GM19324 (cell line): ENCODE measurements at regions not wholly inside any gene's neighbourhood (a gene's known extent, or its start where the extent isn't known, plus 50 kb on each side); places are given as distances from the start of the nearest gene placed in this dataset.
"Not testable (repeated sequence)": the region's sequence is repeated elsewhere in the genome, so short reads cannot be mapped to it uniquely, and the experiment has no call there.

ENCODE experiments used
- ATAC-seq: cut with Tn5 transposase; IDR thresholded peaks from one replicate; pipeline ENCODE4 v1.9.1; 2021; ENCODE audit warnings: mild to moderate bottlenecking, moderate library complexity; ENCODE audit not compliant: unreplicated experiment, low FRiP score

DNA sequence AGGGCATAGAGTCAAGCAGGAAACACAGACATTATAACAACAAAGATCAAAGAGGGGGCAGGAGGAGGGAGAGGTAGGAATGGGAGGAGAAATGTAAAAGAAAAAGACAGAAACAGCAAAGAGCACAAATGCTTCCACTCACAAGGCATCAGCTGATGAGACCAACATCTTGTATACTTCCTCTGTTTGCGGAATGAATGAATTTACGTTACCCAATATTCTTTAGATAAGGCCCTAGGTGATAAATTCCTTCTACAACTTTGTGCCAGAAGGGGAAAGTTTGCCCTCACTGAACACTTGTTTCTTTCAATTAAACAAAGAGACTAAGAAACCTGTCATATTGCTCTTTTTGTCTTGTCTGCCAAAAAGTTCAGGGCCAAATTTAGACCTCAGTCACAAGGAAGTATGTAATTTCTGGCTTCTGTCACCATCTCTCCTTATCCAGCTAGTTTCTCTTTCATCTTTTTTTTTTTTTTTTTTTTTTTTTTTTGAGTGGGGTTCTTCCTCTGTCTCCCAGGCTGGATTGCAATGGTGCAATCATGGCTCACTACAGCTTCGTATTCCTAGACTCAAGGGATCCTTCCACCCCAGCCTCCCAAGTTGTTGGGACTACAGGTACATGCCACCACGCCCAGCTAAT is 116.4 kb upstream of the NANOS1 start:
- ATAC-seq: no peak

- ATAC-seq: no peak
Measured at GRCh38 chr10:118913825-118914224, 115.7 kb upstream of the NANOS1 start.

DNA sequence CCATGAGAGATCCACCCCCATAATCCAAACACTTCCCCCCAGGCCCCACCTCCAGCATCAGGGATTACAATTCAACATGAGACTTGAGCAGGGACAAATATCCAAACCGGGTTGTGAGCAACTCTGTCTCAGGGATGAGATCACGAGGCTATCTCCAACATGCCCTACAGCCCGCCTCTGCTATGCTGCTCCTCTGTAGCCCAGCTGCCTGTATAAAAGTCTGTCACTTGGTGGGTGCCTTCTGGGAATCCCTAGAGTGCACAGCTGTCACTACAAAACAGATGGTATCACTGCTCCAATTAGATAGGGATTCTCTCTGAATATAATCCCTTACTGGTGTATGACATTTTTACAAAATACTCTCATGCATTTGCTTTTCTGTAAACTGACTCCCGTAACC is 114.9 kb upstream of the NANOS1 start:
- ATAC-seq: no peak

DNA sequence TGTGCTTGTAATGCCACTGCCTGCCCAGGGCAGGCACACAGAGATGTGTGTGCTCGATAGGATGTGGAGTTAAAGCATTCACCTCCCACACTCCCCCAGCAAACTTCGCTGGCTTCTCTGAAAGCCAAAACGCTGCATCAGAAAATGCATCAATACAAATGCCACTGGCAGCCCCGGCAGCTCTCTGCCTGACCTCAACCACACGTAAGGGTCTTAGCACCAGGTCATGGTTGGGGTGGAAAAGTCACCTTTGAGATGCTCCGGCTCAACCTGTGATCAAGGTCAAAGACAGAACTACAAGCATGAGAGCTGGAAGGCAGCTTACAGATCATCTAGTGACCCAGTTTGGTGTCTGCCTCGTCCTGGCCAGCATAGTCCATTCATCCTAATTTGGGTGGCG is 114.4 kb upstream of the NANOS1 start:
- no peak for ATAC-seq

GRCh38 chr10:118916777-118917176 is 112.7 kb upstream of the NANOS1 start:
- no peak for ATAC-seq

- ATAC-seq: no peak
Measured at GRCh38 chr10:118917701-118918100, 111.8 kb upstream of the NANOS1 start.

DNA sequence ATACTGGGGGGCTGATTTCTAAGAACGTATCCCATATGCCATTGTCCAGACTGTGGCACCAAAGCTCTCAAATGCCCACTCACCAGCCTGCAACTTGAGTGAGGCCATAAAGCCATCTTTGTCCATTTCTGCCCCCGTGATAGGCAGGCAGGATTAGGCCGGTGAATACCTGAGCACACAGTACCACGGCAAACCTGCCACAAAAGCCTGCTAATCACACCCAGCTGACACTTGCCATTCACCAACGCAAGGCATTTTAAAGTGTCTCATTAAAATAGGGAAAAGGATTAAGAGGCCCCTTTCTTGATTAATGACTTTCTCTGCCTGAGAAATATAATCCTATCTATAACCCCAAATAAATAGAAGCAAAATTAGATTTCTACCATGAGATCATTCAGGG is 111.4 kb upstream of the NANOS1 start:
- no peak for ATAC-seq

DNA sequence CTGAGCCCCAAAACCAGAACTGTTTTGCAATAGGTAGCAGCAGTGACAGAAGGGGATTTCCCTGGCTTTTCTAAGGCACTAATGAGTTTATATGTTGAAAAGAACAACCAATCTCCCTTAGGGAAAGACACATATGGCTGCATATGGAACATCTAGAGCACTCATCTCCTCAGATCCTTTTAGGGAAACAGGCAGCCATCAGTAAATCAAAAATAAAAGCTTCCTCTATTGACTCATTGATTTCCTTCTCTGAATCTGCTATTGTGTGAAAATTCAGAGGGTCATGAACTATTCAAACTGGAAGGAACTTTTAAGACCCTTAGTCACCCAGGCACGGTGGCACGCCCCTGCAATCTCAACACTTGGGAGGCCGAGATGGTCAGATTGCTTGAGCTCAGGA is 110.9 kb upstream of the NANOS1 start:
- no peak for ATAC-seq

DNA sequence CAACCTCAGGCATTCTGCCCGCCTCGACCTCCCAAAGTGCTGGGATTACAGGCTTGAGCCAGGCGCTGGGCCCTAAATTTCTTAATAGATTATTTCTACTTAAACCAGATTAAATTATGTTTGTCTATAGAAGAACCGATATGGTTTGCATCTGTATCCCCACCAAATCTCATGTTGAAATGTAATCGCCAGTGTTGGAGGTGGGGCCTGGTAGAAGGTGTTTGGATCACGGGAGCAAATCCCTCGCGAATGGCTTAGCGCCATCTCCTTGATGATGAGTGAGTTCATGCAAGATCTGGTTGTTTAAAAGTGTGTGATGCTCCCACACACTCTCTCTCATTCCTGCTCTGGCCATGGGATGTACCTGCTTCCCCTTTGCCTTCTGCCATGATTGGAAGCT is 109.3 kb upstream of the NANOS1 start:
- ATAC-seq: no peak

DNA sequence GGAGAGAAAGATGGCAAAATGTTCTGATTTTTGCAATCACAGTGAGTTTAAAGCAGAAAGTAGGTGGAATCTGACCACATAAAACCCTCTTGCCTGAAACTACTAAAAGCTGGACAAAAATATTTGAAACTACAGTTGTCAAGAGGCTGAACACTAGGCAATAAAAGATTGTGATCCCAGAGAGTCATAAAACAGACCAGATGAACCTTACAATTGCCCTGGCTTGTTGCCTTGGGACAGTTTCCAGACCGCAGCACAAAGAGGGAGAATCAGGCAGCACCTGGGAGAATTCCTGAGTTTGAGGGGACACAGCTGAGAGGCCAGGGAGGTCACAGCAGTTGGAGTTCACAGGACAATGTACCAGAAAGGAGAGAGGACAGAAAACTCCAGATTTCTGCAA is 107.3 kb upstream of the NANOS1 start:
- ATAC-seq: no peak

DNA sequence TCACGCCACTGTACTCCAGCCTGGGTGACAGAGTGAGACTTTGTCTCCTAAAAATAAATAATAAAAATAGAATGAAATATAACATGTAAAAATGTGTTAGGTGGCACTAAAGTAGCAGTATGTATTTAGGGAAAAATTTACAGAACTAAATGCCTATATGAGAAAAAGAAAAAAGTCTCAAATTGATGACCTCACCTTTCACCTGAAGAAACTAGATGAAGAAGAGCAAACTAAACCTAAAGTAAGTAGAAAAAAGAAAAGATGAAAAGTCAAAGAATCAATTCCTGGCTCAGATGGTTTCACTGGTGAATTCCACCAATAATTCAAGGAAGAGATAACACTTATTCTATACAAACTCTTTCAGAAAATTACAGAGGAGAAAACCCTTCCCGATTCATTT is 106.5 kb upstream of the NANOS1 start:
- ATAC-seq: no peak

DNA sequence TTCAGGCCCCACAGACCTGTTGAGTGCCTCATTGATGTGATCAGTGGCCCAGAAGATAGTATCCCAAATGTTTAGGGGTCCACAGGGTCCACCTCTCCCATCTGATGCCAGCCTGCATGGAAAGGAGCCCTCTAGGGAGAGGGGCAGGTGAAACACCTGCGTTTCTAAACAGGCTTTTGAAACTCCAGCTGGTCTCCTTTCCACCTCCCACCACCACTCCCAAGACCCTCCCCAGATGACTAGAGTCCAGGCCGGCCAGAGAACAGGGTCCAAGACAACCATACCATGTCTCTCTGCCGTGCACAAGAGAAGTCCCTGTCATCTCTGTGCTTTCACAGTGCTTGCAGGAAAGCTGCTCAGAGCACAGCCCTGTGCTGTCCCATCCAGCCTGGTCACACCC is 105.0 kb upstream of the NANOS1 start:
- ATAC-seq: no peak

DNA sequence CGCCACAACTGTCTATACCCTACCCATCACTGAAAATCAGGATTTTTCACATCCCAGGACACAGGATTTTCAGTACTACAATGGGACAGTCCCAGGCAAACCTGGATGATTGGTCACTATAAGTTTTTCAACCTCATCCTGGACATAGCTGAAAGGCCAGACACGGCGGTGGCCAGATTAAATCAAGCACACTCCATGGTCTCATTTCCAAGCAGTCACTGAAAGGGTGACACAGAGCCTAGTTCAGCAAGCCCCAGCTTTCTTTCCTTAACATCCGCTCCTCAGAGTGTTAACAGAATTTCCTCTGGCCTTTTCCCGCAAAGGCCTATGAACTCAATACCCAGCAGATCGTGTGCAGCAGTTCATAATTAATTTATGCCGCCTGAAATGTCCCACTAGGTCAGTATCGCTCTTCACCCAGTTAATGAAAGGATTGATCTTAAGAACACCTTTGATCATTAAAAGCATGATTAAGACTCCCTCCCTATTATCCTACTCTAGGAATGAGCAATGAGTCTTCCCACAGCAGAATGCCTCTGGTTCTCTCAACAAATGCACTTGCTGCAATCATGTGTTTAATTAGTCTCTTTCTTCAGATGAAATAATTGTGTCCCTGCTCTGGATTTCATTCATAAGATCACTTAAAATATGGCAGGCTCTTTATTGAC is 104.0 kb upstream of the NANOS1 start:
- ATAC-seq: no peak

GRCh38 chr10:118926072-118926417 is 103.5 kb upstream of the NANOS1 start:
- no peak for ATAC-seq

- ATAC-seq: no peak
Measured at GRCh38 chr10:118926441-118926840, 103.1 kb upstream of the NANOS1 start.

GRCh38 chr10:118926903-118927302 is 102.6 kb upstream of the NANOS1 start:
- ATAC-seq: no peak

DNA sequence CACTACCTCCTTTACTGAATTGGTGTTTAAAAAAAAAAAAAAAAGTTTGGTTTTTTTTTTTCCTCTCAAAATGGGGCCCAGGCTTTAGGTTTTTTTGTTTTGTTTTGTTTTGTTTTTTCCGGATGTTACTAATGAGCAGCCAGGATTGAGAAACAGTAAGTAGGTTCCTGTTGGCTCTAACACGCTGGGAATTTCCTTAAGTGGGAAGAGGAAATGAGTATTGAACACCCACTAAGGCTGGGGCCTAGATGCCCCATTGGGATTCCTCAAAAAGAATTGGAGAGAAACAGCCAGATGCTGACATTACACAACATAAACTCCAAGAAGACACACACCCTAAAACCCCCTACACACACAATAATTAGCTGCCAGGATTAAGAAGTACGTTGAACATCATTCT is 102.2 kb upstream of the NANOS1 start:
- no peak for ATAC-seq

- no peak for ATAC-seq
Measured at GRCh38 chr10:118930614-118931013, 98.9 kb upstream of the NANOS1 start.

DNA sequence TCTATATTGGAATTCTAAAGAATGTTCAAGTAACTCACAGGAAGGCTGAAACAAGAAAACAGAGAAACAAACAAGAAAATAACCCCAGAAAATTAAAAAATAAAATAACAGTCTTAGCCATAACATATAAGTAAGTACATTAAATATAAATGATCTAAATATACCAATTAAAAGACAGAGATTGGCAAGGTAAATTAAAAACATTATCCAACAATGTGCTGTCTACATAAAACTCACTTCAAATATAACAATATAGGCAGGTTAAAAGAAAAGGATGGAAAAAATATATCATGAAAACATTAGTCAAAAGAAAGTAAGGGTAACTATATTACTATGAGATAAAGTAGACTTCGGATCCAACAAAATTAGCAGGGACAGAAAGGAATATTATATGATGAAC is 98.1 kb upstream of the NANOS1 start:
- ATAC-seq: no peak

- ATAC-seq: not testable (repeated sequence)
Measured at GRCh38 chr10:118932154-118932553, 97.4 kb upstream of the NANOS1 start.

- ATAC-seq: no peak
Measured at GRCh38 chr10:118937226-118937625, 92.3 kb upstream of the NANOS1 start.

GRCh38 chr10:118939211-118940007 is 90.1 kb upstream of the NANOS1 start:
- ATAC-seq: no peak
